ENCODE measurements at regions not wholly inside any gene's neighbourhood (a gene's known extent, or its start where the extent isn't known, plus 50 kb on each side); places are given as distances from the start of the nearest gene placed in this dataset.

GRCh38 chr3:134743006-134743405 lies 52.1 kb upstream of the EPHB1 start:
- intact Hi-C loops (cut with micrococcal nuclease; ENCODE audit: unreplicated experiment): no loop called here
- H3K79me2 ChIP-seq (ENCODE audit: low read depth): no peaks in the 10 kb centered on the region
- peaks cover 17% of the 10 kb centered on the region; the same call in 1 of the 2 replicates for H3K27me3 ChIP-seq (ENCODE audit: insufficient read depth, low read depth)
- no peak for TF ChIP-seq EZH2 (IDR thresholded peaks at IDR 0.05; ENCODE audit: low read depth)
- ChIA-PET POLR2A (ENCODE audit: unreplicated experiment) (no interaction called here), CTCF (no interaction called here)
- H3F3A ChIP-seq (ENCODE audit: insufficient read depth, low read depth): no peaks in the 10 kb centered on the region
- H3K4me2 ChIP-seq: no peak overlapping the region
- no peaks in the 10 kb centered on the region for H4K20me1 ChIP-seq (ENCODE audit: insufficient read depth)
- H2AFZ ChIP-seq: no peak overlapping the region
- no peaks in the 10 kb centered on the region for H3K9me2 ChIP-seq (ENCODE audit: insufficient read depth)
- BruUV-seq (replicated peaks): no TSS peak
- no peak for DNase-seq
- H3K4me3 ChIP-seq: no peak overlapping the region
- H3K36me3 ChIP-seq (ENCODE audit: low read depth): no peaks in the 10 kb centered on the region
- H3K27ac ChIP-seq: no peak overlapping the region
- H3K9me3 ChIP-seq (ENCODE audit: insufficient read depth, low read depth): no peaks in the 10 kb centered on the region
- H3K4me1 ChIP-seq (replicated peaks; ENCODE audit: insufficient read depth): no peaks in the 10 kb centered on the region
